ENCODE measurements at regions not wholly inside any gene's neighbourhood (a gene's known extent, or its start where the extent isn't known, plus 50 kb on each side); places are given as distances from the start of the nearest gene placed in this dataset.

DNA sequence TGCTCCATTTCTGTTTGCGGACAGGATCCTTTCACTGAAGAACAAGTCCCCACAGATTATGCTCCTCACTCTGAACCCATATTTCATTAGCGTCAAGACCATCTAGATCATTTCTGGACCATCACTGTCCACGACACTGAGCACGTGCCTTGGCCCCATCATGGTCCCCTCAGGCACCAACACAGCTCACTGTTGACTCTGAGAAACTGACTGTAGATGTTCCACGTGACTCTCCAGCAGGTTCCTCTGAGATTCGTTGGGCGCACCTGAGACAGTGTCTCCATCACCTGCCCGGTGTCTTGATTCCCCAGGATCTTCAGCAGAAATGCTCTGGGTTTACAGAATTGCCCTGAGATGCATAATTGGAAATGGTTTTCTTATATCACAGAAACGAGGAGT lies 985.4 kb downstream of the TMEM121 start:
- TF ChIP-seq POLR2AphosphoS5 (IDR thresholded peaks at IDR 0.05; ENCODE audit: borderline replicate concordance, low read depth, low read length) (no peak), EZH2 (IDR thresholded peaks at IDR 0.05) (no peak), FOXP2 (optimal IDR thresholded peaks at IDR 0.05; ENCODE audit: control extremely low read depth, extremely low read length, insufficient read depth) (no peak)

All from SK-N-MC (cell line).